ENCODE measurements at regions not wholly inside any gene's neighbourhood (a gene's known extent, or its start where the extent isn't known, plus 50 kb on each side); places are given as distances from the start of the nearest gene placed in this dataset.

GRCh38 chr17:59501690-59502089, 63.7 kb upstream of the DHX40 start:
- H3K27me3 ChIP-seq (ENCODE audit: insufficient read depth, low read depth) = no peaks in the 10 kb centered on the region
- TF ChIP-seq CTCF (conservative IDR thresholded peaks at IDR 0.05; ENCODE audit: low read depth, low read length) = no peak
- no peak overlapping the region for H2AFZ ChIP-seq (ENCODE audit: low read depth)
- no peak overlapping the region for H3K9ac ChIP-seq
- no peaks in the 10 kb centered on the region for H3K36me3 ChIP-seq (ENCODE audit: insufficient read depth)
- H3K4me3 ChIP-seq (IDR thresholded peaks at IDR 0.05; ENCODE audit: insufficient read depth, low read depth, low read length) = no peak overlapping the region
- H3K27ac ChIP-seq = no peak overlapping the region
- no peak overlapping the region for H3K4me2 ChIP-seq
- no peaks in the 10 kb centered on the region for H4K20me1 ChIP-seq (ENCODE audit: insufficient read depth)
- no peaks in the 10 kb centered on the region for H3K79me2 ChIP-seq (ENCODE audit: insufficient read depth, low read depth)
- H3K4me1 ChIP-seq (ENCODE audit: low read depth, poor library complexity, severe bottlenecking) = no peaks in the 10 kb centered on the region

DNA sequence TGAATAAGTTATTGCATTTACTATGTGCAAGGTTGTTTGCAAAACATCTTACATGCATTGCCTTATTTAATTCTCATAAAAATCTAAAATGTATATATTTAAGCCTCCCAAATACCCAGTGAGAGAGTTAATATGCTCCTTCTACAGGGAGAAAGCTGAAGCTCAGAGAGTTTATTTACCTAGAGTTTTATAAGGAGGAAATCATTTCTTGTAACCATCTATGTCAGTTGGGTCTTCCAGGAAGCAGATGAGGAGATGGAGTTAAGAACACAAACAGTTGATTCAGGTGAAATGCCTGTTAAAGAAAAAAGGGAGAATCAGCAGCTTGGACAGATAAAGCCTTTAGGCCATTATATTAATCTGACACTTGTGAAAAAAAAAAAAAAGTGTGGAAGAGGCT, 62.6 kb upstream of the DHX40 start:
- Histone ChIP-seq H3K9ac (no peak overlapping the region), H3K4me2 (no peak overlapping the region), H2AFZ (ENCODE audit: low read depth) (no peak overlapping the region), H3K36me3 (ENCODE audit: insufficient read depth) (no peaks in the 10 kb centered on the region), H4K20me1 (ENCODE audit: insufficient read depth) (no peaks in the 10 kb centered on the region), H3K27me3 (ENCODE audit: insufficient read depth, low read depth) (no peaks in the 10 kb centered on the region), H3K4me1 (ENCODE audit: low read depth, poor library complexity, severe bottlenecking) (no peaks in the 10 kb centered on the region), H3K4me3 (IDR thresholded peaks at IDR 0.05; ENCODE audit: insufficient read depth, low read depth, low read length) (no peak overlapping the region), H3K27ac (no peak overlapping the region), H3K79me2 (ENCODE audit: insufficient read depth, low read depth) (no peaks in the 10 kb centered on the region)
- TF ChIP-seq CTCF (conservative IDR thresholded peaks at IDR 0.05; ENCODE audit: low read depth, low read length) = no peak

- Histone ChIP-seq H3K9ac (no peak overlapping the region), H3K4me2 (no peak overlapping the region), H3K4me3 (IDR thresholded peaks at IDR 0.05; ENCODE audit: insufficient read depth, low read depth, low read length) (no peak overlapping the region), H3K27me3 (ENCODE audit: insufficient read depth, low read depth) (no peaks in the 10 kb centered on the region), H4K20me1 (ENCODE audit: insufficient read depth) (no peaks in the 10 kb centered on the region), H3K36me3 (ENCODE audit: insufficient read depth) (no peaks in the 10 kb centered on the region), H2AFZ (ENCODE audit: low read depth) (no peak overlapping the region), H3K4me1 (ENCODE audit: low read depth, poor library complexity, severe bottlenecking) (no peaks in the 10 kb centered on the region), H3K79me2 (ENCODE audit: insufficient read depth, low read depth) (no peaks in the 10 kb centered on the region), H3K27ac (no peak overlapping the region)
- TF ChIP-seq CTCF (conservative IDR thresholded peaks at IDR 0.05; ENCODE audit: low read depth, low read length) = no peak
Observed at GRCh38 chr17:59503500-59503899, 61.9 kb upstream of the DHX40 start.

GRCh38 chr17:59504821-59505220, 60.6 kb upstream of the DHX40 start:
- H2AFZ ChIP-seq (ENCODE audit: low read depth) = no peak overlapping the region
- H3K4me1 ChIP-seq (ENCODE audit: low read depth, poor library complexity, severe bottlenecking) = no peaks in the 10 kb centered on the region
- no peak overlapping the region for H3K4me3 ChIP-seq (IDR thresholded peaks at IDR 0.05; ENCODE audit: insufficient read depth, low read depth, low read length)
- H3K9ac ChIP-seq = no peak overlapping the region
- TF ChIP-seq CTCF (conservative IDR thresholded peaks at IDR 0.05; ENCODE audit: low read depth, low read length) = no peak
- H4K20me1 ChIP-seq (ENCODE audit: insufficient read depth) = no peaks in the 10 kb centered on the region
- no peaks in the 10 kb centered on the region for H3K79me2 ChIP-seq (ENCODE audit: insufficient read depth, low read depth)
- no peaks in the 10 kb centered on the region for H3K27me3 ChIP-seq (ENCODE audit: insufficient read depth, low read depth)
- H3K36me3 ChIP-seq (ENCODE audit: insufficient read depth) = no peaks in the 10 kb centered on the region
- no peak overlapping the region for H3K27ac ChIP-seq
- H3K4me2 ChIP-seq = no peak overlapping the region

Data from KMS-11 (cell line).